B cell (primary cell): ENCODE measurements at regions not wholly inside any gene's neighbourhood (a gene's known extent, or its start where the extent isn't known, plus 50 kb on each side); places are given as distances from the start of the nearest gene placed in this dataset.

Source experiments
- ATAC-seq: fragments of 200-7000 bp; cut with Tn5 transposase; one replicate; pipeline ENCODE4 v1.10.0; 2021; ENCODE audit warnings: low read depth, mild to moderate bottlenecking, moderate number of reproducible peaks, moderate library complexity
- CTCF ChIA-PET: fragments of 350-600 bp; sonication (Branson Sonifier 250); formaldehyde crosslinking; loops from one replicate; lab custom pipeline; 2021; ENCODE audit warnings: antibody characterized with exemption, inconsistent platforms; lab: Charles Lee
- POLR2A ChIA-PET: fragments of 350-600 bp; sonication (Branson Sonifier 250); formaldehyde crosslinking; loops from one replicate; lab custom pipeline; 2021; ENCODE audit warnings: antibody characterized with exemption; lab: Charles Lee
- DNase-seq: peaks from one replicate; pipeline ENCODE4 v3.0.0; 2013
- H2AFZ ChIP-seq: 2 replicates; pipeline ENCODE4 v1.6.1; 2012; ENCODE audit warnings: mild to moderate bottlenecking, low read depth, low read length; ENCODE audit not compliant: insufficient read depth, poor library complexity, severe bottlenecking
- H3K27ac ChIP-seq, 2 donors: 1 replicate in 1 of 2; 2 replicates in 1 of 2; pipeline ENCODE4 v1.5.1; 2012 to 2013; ENCODE audit warnings: low read length in 2 of 2, mild to moderate bottlenecking in 2 of 2, moderate library complexity in 1 of 2
- H3K27me3 ChIP-seq, 4 experiments: fragments of 200-600 bp in 1 of 4; sonication (generic) in 1 of 4; replicated peaks in 1 of 4; 1 replicate in 2 of 4; 2 replicates in 2 of 4; pipeline versions ENCODE4 v1.6.1 to v1.7.0; 2013 to 2016; ENCODE audit warnings: low read length in 3 of 4, mild to moderate bottlenecking in 2 of 4, mixed read lengths in 1 of 4, moderate library complexity in 1 of 4; ENCODE audit not compliant: insufficient read depth in 4 of 4, control insufficient read depth in 3 of 4; ENCODE audit errors: control extremely low read depth in 1 of 4
- H3K36me3 ChIP-seq, 2 experiments: replicated peaks in 1 of 2; 1 replicate in 1 of 2; 2 replicates in 1 of 2; pipeline versions ENCODE4 v1.6.1 to v1.7.1; 2013; ENCODE audit warnings: low read length in 1 of 2; ENCODE audit not compliant: insufficient read depth in 2 of 2, control insufficient read depth in 1 of 2; ENCODE audit errors: control extremely low read depth in 1 of 2, extremely low read depth in 1 of 2
- H3K4me1 ChIP-seq, 2 donors: fragments of 200-600 bp in 1 of 2; sonication (generic) in 1 of 2; 1 replicate in 1 of 2; 2 replicates in 1 of 2; pipeline versions ENCODE4 v1.5.1 to v1.6.1; 2013 to 2017; ENCODE audit warnings: low read length in 2 of 2; ENCODE audit not compliant: control insufficient read depth in 2 of 2, insufficient read depth in 2 of 2
- H3K4me2 ChIP-seq: replicated peaks from 2 replicates; pipeline ENCODE3; 2012; ENCODE audit warnings: mild to moderate bottlenecking, low read depth, low read length; ENCODE audit not compliant: poor library complexity, severe bottlenecking
- H3K4me3 ChIP-seq, 5 experiments: fragments of 200-600 bp in 1 of 5; sonication (generic) in 1 of 5; 1 replicate in 3 of 5; 2 replicates in 2 of 5; pipeline versions ENCODE4 v1.5.1 to v1.7.0; 2011 to 2016; ENCODE audit warnings: low read length in 4 of 5, mild to moderate bottlenecking in 4 of 5, low read depth in 2 of 5, control low read depth in 1 of 5, moderate library complexity in 1 of 5; ENCODE audit not compliant: insufficient read depth in 1 of 5; ENCODE audit errors: control extremely low read depth in 1 of 5, extremely low read depth in 1 of 5
- H3K79me2 ChIP-seq: fragments of 200-600 bp; sonication (generic); one replicate; pipeline ENCODE4 v1.6.0; 2016; ENCODE audit warnings: low read length; ENCODE audit not compliant: control insufficient read depth, insufficient read depth
- H3K9ac ChIP-seq: fragments of 200-600 bp; sonication (generic); 2 replicates; pipeline ENCODE4 v1.6.1; 2017; ENCODE audit warnings: mild to moderate bottlenecking, low read length, moderate library complexity
- H3K9me3 ChIP-seq, 3 donors: one replicate each; pipeline versions ENCODE4 v1.6.1 to v1.7.1; 2013; ENCODE audit warnings: low read length in 2 of 3; ENCODE audit not compliant: control insufficient read depth in 2 of 3, insufficient read depth in 1 of 3; ENCODE audit errors: control extremely low read depth in 1 of 3
- H4K20me1 ChIP-seq: 2 replicates; pipeline ENCODE4 v1.6.0; 2012; ENCODE audit warnings: mild to moderate bottlenecking, low read length; ENCODE audit not compliant: insufficient read depth, control insufficient read depth, poor library complexity, severe bottlenecking
- H3K27ac Mint-ChIP-seq: one replicate; pipeline ENCODE4 v1.8.0; 2021; ENCODE audit warnings: mixed read lengths
- H3K27me3 Mint-ChIP-seq: one replicate; pipeline ENCODE4 v1.8.0; 2021; ENCODE audit warnings: mixed read lengths
- H3K4me1 Mint-ChIP-seq: one replicate; pipeline ENCODE4 v1.8.0; 2021; ENCODE audit warnings: mixed read lengths
- H3K4me3 Mint-ChIP-seq: one replicate; pipeline ENCODE4 v1.8.0; 2021; ENCODE audit warnings: mixed read lengths
- H3K9me3 Mint-ChIP-seq: one replicate; pipeline ENCODE4 v1.8.0; 2022; ENCODE audit warnings: mixed read lengths; ENCODE audit not compliant: insufficient read depth
- EZH2 ChIP-seq: IDR thresholded peaks from 2 replicates; pipeline ENCODE4 v1.6.1; 2012; ENCODE audit warnings: borderline replicate concordance, low read depth, mild to moderate bottlenecking, moderate library complexity, low read length; ENCODE audit not compliant: insufficient read depth, poor library complexity, severe bottlenecking
- WGBS: methylation state at CpG from one replicate; pipeline ENCODE4 v1.1.5; 2013; ENCODE audit warnings: missing lambda C conversion rate; ENCODE audit not compliant: insufficient coverage; 5-methylcytosine and 5-hydroxymethylcytosine counted together
- intact Hi-C: fragments of 100-400 bp; cut with micrococcal nuclease; formaldehyde crosslinking; loops from one replicate; pipeline ENCODE4 v1.10.0; 2022
- TF ChIP-seq, protein P1 (sequence below): fragments of 200-600 bp; IDR thresholded peaks from one replicate; pipeline ENCODE4 v1.8.0; 2022; ENCODE audit warnings: antibody characterized with exemption, mild to moderate bottlenecking

DNA sequence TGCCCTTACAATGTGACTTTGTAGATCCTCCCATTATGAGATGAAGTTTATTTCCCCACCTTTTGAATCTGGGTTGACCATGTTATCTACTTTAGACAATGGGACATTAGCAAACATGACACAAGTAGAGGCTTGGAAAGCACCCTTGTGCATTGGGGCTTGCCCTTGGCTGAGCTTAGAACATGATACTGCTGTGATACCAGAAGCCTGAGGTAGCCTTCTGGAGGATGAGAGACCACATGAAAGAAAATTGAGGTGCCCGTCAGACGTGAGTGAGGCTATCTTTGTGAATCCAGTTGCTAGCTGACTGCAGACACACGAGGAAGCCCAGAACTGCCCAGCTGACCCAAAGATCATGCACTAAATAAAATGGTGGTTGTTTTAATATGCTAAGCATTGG lies 341.2 kb downstream of the CYP26B1 start:
- no peak overlapping the region for H3K4me3 Mint-ChIP-seq
- no peak overlapping the region for H3K4me2 ChIP-seq
- no peak overlapping the region for H2AFZ ChIP-seq
- no peaks in the 10 kb centered on the region for H3K27me3 Mint-ChIP-seq
- no peak overlapping the region for H3K27ac Mint-ChIP-seq
- H3K4me3 ChIP-seq: no peak overlapping the region
- no peak overlapping the region for H3K9ac ChIP-seq
- H3K36me3 ChIP-seq: no peaks in the 10 kb centered on the region
- H4K20me1 ChIP-seq: no peaks in the 10 kb centered on the region
- no peaks in the 10 kb centered on the region for H3K79me2 ChIP-seq
- DNase-seq (no peak), ATAC-seq (no peak)
- intact Hi-C loops: no loop called here
- H3K4me1 ChIP-seq: no peaks in the 10 kb centered on the region
- ChIA-PET POLR2A (no interaction called here), CTCF (no interaction called here)
- H3K9me3 ChIP-seq: peaks cover 0 to 5% (median 0%) of the 10 kb centered on the region in 3 donors
- TF ChIP-seq, protein P1, sequence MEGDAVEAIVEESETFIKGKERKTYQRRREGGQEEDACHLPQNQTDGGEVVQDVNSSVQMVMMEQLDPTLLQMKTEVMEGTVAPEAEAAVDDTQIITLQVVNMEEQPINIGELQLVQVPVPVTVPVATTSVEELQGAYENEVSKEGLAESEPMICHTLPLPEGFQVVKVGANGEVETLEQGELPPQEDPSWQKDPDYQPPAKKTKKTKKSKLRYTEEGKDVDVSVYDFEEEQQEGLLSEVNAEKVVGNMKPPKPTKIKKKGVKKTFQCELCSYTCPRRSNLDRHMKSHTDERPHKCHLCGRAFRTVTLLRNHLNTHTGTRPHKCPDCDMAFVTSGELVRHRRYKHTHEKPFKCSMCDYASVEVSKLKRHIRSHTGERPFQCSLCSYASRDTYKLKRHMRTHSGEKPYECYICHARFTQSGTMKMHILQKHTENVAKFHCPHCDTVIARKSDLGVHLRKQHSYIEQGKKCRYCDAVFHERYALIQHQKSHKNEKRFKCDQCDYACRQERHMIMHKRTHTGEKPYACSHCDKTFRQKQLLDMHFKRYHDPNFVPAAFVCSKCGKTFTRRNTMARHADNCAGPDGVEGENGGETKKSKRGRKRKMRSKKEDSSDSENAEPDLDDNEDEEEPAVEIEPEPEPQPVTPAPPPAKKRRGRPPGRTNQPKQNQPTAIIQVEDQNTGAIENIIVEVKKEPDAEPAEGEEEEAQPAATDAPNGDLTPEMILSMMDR: no peak
- no peak for TF ChIP-seq EZH2
- WGBS: no CpG with 5 or more reads among the region's 3 CpGs
- H3K27ac ChIP-seq: no peak overlapping the region
- no peaks in the 10 kb centered on the region for H3K27me3 ChIP-seq
- H3K9me3 Mint-ChIP-seq: no peaks in the 10 kb centered on the region
- no peaks in the 10 kb centered on the region for H3K4me1 Mint-ChIP-seq

DNA sequence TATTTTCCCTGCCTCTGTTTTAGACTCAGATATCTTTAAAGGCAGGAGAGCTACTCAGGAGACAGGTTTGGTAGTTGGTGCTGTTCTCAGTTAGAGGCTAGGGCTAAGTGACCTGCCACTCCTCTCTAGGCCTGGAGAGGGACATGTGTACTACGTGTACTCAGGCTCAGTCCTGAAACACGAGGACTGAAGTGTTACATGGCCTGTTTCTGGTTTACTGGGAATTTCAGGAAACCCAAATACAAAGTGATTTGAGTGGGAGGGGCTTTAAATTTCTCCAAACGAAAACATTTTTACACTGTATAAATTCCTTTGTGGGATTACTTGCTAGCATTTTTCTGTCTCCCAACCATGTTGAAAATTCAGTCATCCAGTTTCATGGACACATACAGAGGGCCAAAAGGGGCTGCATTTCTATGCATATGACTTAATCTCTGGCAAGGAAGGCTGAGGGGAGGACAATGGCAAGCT lies 343.3 kb downstream of the CYP26B1 start:
- H3K9ac ChIP-seq: no peak overlapping the region
- 76% methylated on average over 2 of the region's 3 CpGs for WGBS
- H3K4me3 ChIP-seq: no peak overlapping the region
- ATAC-seq (no peak), DNase-seq (no peak)
- Mint-ChIP-seq H3K4me1 (no peaks in the 10 kb centered on the region), H3K27ac (no peak overlapping the region), H3K27me3 (no peaks in the 10 kb centered on the region), H3K4me3 (no peak overlapping the region), H3K9me3 (no peaks in the 10 kb centered on the region)
- ChIA-PET CTCF (no interaction called here), POLR2A (no interaction called here)
- no peaks in the 10 kb centered on the region for H3K36me3 ChIP-seq
- TF ChIP-seq, protein P1: no peak
- no peak for TF ChIP-seq EZH2
- H3K9me3 ChIP-seq: peaks cover 0 to 5% (median 0%) of the 10 kb centered on the region in 3 donors
- H2AFZ ChIP-seq: no peak overlapping the region
- no peaks in the 10 kb centered on the region for H4K20me1 ChIP-seq
- no peak overlapping the region for H3K27ac ChIP-seq
- H3K4me1 ChIP-seq: no peaks in the 10 kb centered on the region
- intact Hi-C loops: no loop called here
- H3K4me2 ChIP-seq: no peak overlapping the region
- no peaks in the 10 kb centered on the region for H3K79me2 ChIP-seq
- no peaks in the 10 kb centered on the region for H3K27me3 ChIP-seq
